Stimulated activated CD8-positive, alpha-beta memory T cell treated with anti-CD3 and anti-CD28 coated beads, Interleukin-12 subunit alpha, Interleukin-12 subunit beta, amount 100 ng/mL, for 1 hour (primary cell): ENCODE measurements at regions not wholly inside any gene's neighbourhood (a gene's known extent, or its start where the extent isn't known, plus 50 kb on each side); places are given as distances from the start of the nearest gene placed in this dataset.
"Not testable (repeated sequence)": the region's sequence is repeated elsewhere in the genome, so short reads cannot be mapped to it uniquely, and the experiment has no call there.

Experiments
- DNase-seq: peaks from one replicate; pipeline ENCODE4 v3.0.0-alpha.2; 2020; ENCODE audit warnings: low read depth

GRCh38 chrX:38940547-38940946 lies 139.3 kb downstream of the MID1IP1 start:
- DNase-seq, result no peak

- DNase-seq, result no peak
Observed at GRCh38 chrX:38941675-38942074, 140.4 kb downstream of the MID1IP1 start.

GRCh38 chrX:38943120-38943519 lies 141.9 kb downstream of the MID1IP1 start:
- DNase-seq, result no peak

- DNase-seq, result no peak
Observed at GRCh38 chrX:38948046-38948445, 146.8 kb downstream of the MID1IP1 start.

- DNase-seq, result no peak
Observed at GRCh38 chrX:38954520-38954919, 153.3 kb downstream of the MID1IP1 start.

GRCh38 chrX:38959736-38960135 lies 158.5 kb downstream of the MID1IP1 start:
- no peak for DNase-seq

- DNase-seq, result no peak
Observed at GRCh38 chrX:38960137-38960536, 158.9 kb downstream of the MID1IP1 start.

GRCh38 chrX:38961936-38962335 lies 160.7 kb downstream of the MID1IP1 start:
- no peak for DNase-seq

GRCh38 chrX:38963244-38963643 lies 162.0 kb downstream of the MID1IP1 start:
- not testable (repeated sequence) for DNase-seq

GRCh38 chrX:38965888-38966287 lies 164.6 kb downstream of the MID1IP1 start:
- no peak for DNase-seq

- no peak for DNase-seq
Observed at GRCh38 chrX:38968344-38969216, 167.3 kb downstream of the MID1IP1 start.

GRCh38 chrX:38970074-38970473 lies 168.8 kb downstream of the MID1IP1 start:
- no peak for DNase-seq

- DNase-seq, result no peak
Observed at GRCh38 chrX:38970845-38971244, 169.6 kb downstream of the MID1IP1 start.

GRCh38 chrX:38973322-38973721 lies 172.1 kb downstream of the MID1IP1 start:
- no peak for DNase-seq

GRCh38 chrX:38974542-38974941 lies 173.3 kb downstream of the MID1IP1 start:
- no peak for DNase-seq

GRCh38 chrX:38975368-38975942 lies 174.2 kb downstream of the MID1IP1 start:
- no peak for DNase-seq

- DNase-seq, result no peak
Observed at GRCh38 chrX:38982370-38982769, 181.1 kb downstream of the MID1IP1 start.

GRCh38 chrX:38982843-38983242 lies 181.6 kb downstream of the MID1IP1 start:
- no peak for DNase-seq

- no peak for DNase-seq
Observed at GRCh38 chrX:38985375-38985774, 184.1 kb downstream of the MID1IP1 start.

GRCh38 chrX:38985945-38986344 lies 184.7 kb downstream of the MID1IP1 start:
- no peak for DNase-seq

GRCh38 chrX:38986586-38986985 lies 185.3 kb downstream of the MID1IP1 start:
- no peak for DNase-seq

- no peak for DNase-seq
Observed at GRCh38 chrX:38987198-38987651, 186.0 kb downstream of the MID1IP1 start.

GRCh38 chrX:38988301-38988700 lies 187.0 kb downstream of the MID1IP1 start:
- no peak for DNase-seq

GRCh38 chrX:38989076-38989475 lies 187.8 kb downstream of the MID1IP1 start:
- no peak for DNase-seq
